Prostate gland (tissue), 2 donors: ENCODE measurements at regions not wholly inside any gene's neighbourhood (a gene's known extent, or its start where the extent isn't known, plus 50 kb on each side); places are given as distances from the start of the nearest gene placed in this dataset.

Source experiments
- POLR2A ChIP-seq: fragments of 450-650 bp; IDR thresholded peaks from one replicate; pipeline ENCODE4 v1.6.1; 2016; ENCODE audit warnings: antibody characterized with exemption, mild to moderate bottlenecking
- POLR2AphosphoS5 ChIP-seq: sonication (generic); formaldehyde crosslinking; IDR thresholded peaks from one replicate; pipeline ENCODE4 v1.6.1; 2017; ENCODE audit warnings: antibody characterized with exemption
- TF ChIP-seq, protein P1 (sequence below), 4 experiments: fragments of 200-600 bp in 2 of 4; fragments of 450-650 bp in 2 of 4; sonication (generic) in 2 of 4; IDR thresholded peaks; 1 replicate in 3 of 4; 2 replicates in 1 of 4; pipeline ENCODE4 v1.5.1; 2016 to 2019; ENCODE audit warnings: antibody characterized with exemption in 4 of 4, mild to moderate bottlenecking in 2 of 4, moderate library complexity in 2 of 4

DNA sequence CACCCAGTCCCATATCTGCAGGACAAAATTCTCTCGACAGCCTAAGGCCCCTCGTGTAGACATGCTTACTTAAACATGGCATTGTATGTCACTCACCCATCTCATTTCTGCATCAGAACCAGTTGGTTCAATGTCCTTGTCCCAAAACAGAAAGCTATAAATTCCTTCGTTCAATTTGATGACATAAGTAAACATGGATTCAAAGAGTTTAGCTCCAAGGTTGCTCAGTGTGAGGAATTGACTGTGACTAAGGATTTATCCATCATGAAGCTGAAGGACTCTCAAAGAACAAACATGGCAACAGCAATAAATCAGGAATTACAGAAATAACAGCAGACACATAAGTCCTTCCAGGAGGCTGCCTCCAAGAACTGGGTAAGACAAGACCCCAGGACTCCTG lies 237.2 kb downstream of the TOMM20 start:
- TF ChIP-seq POLR2A (no peak), POLR2AphosphoS5 (no peak)
- TF ChIP-seq, protein P1, sequence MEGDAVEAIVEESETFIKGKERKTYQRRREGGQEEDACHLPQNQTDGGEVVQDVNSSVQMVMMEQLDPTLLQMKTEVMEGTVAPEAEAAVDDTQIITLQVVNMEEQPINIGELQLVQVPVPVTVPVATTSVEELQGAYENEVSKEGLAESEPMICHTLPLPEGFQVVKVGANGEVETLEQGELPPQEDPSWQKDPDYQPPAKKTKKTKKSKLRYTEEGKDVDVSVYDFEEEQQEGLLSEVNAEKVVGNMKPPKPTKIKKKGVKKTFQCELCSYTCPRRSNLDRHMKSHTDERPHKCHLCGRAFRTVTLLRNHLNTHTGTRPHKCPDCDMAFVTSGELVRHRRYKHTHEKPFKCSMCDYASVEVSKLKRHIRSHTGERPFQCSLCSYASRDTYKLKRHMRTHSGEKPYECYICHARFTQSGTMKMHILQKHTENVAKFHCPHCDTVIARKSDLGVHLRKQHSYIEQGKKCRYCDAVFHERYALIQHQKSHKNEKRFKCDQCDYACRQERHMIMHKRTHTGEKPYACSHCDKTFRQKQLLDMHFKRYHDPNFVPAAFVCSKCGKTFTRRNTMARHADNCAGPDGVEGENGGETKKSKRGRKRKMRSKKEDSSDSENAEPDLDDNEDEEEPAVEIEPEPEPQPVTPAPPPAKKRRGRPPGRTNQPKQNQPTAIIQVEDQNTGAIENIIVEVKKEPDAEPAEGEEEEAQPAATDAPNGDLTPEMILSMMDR (IDR thresholded peaks at IDR 0.05) = no peak
